GM12878 (cell line): ENCODE measurements at regions not wholly inside any gene's neighbourhood (a gene's known extent, or its start where the extent isn't known, plus 50 kb on each side); places are given as distances from the start of the nearest gene placed in this dataset.
A peak's percentile ranks its signal among the peaks of the same experiment; 100 is the strongest.

Experiments
- ATAC-seq: fragments of 200-7000 bp; cut with Tn5 transposase; 3 replicates; pipeline ENCODE4 v1.9.1; 2020; ENCODE audit warnings: mild to moderate bottlenecking, moderate library complexity
- BruUV-seq: library from RNA; stranded (reverse); fragments of 400-500 nt; replicated peaks from 2 replicates; lab custom pipeline; 2021; lab: Mats Ljungman, UMichigan
- CTCF ChIA-PET: fragments of 300-600 bp; sonication (Branson Sonifier 250); formaldehyde crosslinking; extraction: SDS; loops from one replicate; lab custom pipeline; 2021; ENCODE audit warnings: inconsistent platforms; lab: Yijun Ruan, JAX
- POLR2A ChIA-PET: fragments of 350-600 bp; formaldehyde crosslinking; extraction: SDS; loops from one replicate; lab custom pipeline; 2021; ENCODE audit warnings: inconsistent platforms; lab: Charles Lee
- RAD21 ChIA-PET: fragments of 300-600 bp; sonication (Branson Sonifier 250); formaldehyde crosslinking; loops from one replicate; lab custom pipeline; 2023; ENCODE audit warnings: antibody characterized with exemption; ENCODE audit not compliant: unreplicated experiment; lab: Charles Lee
- SMC1A ChIA-PET: fragments of 300-600 bp; sonication (Branson Sonifier 250); formaldehyde crosslinking; loops from one replicate; lab custom pipeline; 2023; ENCODE audit not compliant: unreplicated experiment, uncharacterized antibody; lab: Charles Lee
- DNase-seq: peaks from one replicate; pipeline ENCODE4 v3.0.0-alpha.2; 2011; ENCODE audit warnings: low read depth, low spot score
- FAIRE-seq: peaks from 3 replicates; lab custom pipeline; 2011; peaks lifted over from hg19 to GRCh38; lab: Jason Lieb, UNC
- H2AFZ ChIP-seq: 2 replicates; pipeline ENCODE4 v1.6.0; 2011; ENCODE audit warnings: low read depth, low read length, control low read depth; ENCODE audit not compliant: control insufficient read depth
- H3K27ac ChIP-seq: 2 replicates; pipeline ENCODE4 v1.5.1; 2011; ENCODE audit warnings: control low read depth; ENCODE audit not compliant: control insufficient read depth, insufficient read depth
- H3K27me3 ChIP-seq, 2 experiments: replicated peaks in 1 of 2; 2 replicates each; pipeline versions ENCODE4 v1.6.0 to v1.6.1; 2011; ENCODE audit warnings: low read length in 1 of 2; ENCODE audit not compliant: control insufficient read depth in 2 of 2, insufficient read depth in 2 of 2
- H3K36me3 ChIP-seq, 2 experiments: 2 replicates each; pipeline ENCODE4 v1.5.1; 2011; ENCODE audit warnings: low read length in 1 of 2; ENCODE audit not compliant: control insufficient read depth in 2 of 2, insufficient read depth in 2 of 2
- H3K4me1 ChIP-seq: 2 replicates; pipeline ENCODE4 v1.6.1; 2011; ENCODE audit warnings: mild to moderate bottlenecking, low read length, moderate library complexity, mixed read lengths; ENCODE audit not compliant: control insufficient read depth, insufficient read depth
- H3K4me2 ChIP-seq: 2 replicates; pipeline ENCODE4 v1.6.0; 2011; ENCODE audit warnings: control low read depth; ENCODE audit not compliant: control insufficient read depth, insufficient read depth
- H3K4me3 ChIP-seq: fragments of 200-600 bp; sonication (generic); 2 replicates; pipeline ENCODE4 v1.5.1; 2016
- H3K79me2 ChIP-seq: 2 replicates; pipeline ENCODE4 v1.6.0; 2011; ENCODE audit warnings: low read length; ENCODE audit not compliant: control insufficient read depth, insufficient read depth
- H3K9ac ChIP-seq: 2 replicates; pipeline ENCODE4 v1.8.0; 2011; ENCODE audit warnings: low read length, control low read depth, mixed read lengths; ENCODE audit not compliant: control insufficient read depth, insufficient read depth
- H3K9me3 ChIP-seq: replicated peaks from 3 replicates; pipeline ENCODE4 v1.5.1; 2011; ENCODE audit warnings: mild to moderate bottlenecking, low read length; ENCODE audit not compliant: control insufficient read depth, insufficient read depth
- H4K20me1 ChIP-seq: 2 replicates; pipeline ENCODE4 v1.6.0; 2011; ENCODE audit not compliant: control insufficient read depth, insufficient read depth
- CBX3 ChIP-seq: fragments of 200-600 bp; sonication (generic); IDR thresholded peaks from 2 replicates; pipeline ENCODE4 v1.6.1; 2016; ENCODE audit warnings: low read depth, borderline replicate concordance
- CEBPB ChIP-seq, 2 experiments: fragments of 150-350 bp in 1 of 2; IDR thresholded peaks; 2 replicates each; pipeline ENCODE4 v1.6.1; 2012 to 2014; ENCODE audit warnings: low read depth in 2 of 2, low read length in 2 of 2, borderline replicate concordance in 1 of 2, inconsistent platforms in 1 of 2
- CEBPZ ChIP-seq: fragments of 150-350 bp; IDR thresholded peaks from 2 replicates; pipeline ENCODE4 v1.6.1; 2016; ENCODE audit warnings: low read depth, low read length
- E2F4 ChIP-seq: IDR thresholded peaks from 2 replicates; pipeline ENCODE4 v1.6.1; 2012; ENCODE audit warnings: low read depth, low read length, improper control_type of control experiment
- EP300 ChIP-seq, 2 experiments: fragments of 150-350 bp in 1 of 2; IDR thresholded peaks; 2 replicates each; pipeline ENCODE4 v1.6.1; 2011 to 2012; ENCODE audit warnings: low read depth in 2 of 2, low read length in 2 of 2, borderline replicate concordance in 1 of 2, improper control_type of control experiment in 1 of 2, inconsistent platforms in 1 of 2; ENCODE audit not compliant: control insufficient read depth in 1 of 2
- RAD21 ChIP-seq: IDR thresholded peaks from 2 replicates; pipeline ENCODE4 v1.6.1; 2011; ENCODE audit warnings: mild to moderate bottlenecking, low read depth, low read length, moderate library complexity; ENCODE audit not compliant: insufficient read depth
- REST ChIP-seq: IDR thresholded peaks from 2 replicates; pipeline ENCODE4 v1.6.1; 2012; ENCODE audit warnings: mild to moderate bottlenecking, low read depth, low read length
- SRF ChIP-seq, 2 experiments: IDR thresholded peaks; 2 replicates each; pipeline ENCODE4 v1.6.1; 2011; ENCODE audit warnings: low read depth in 2 of 2, low read length in 2 of 2, mild to moderate bottlenecking in 1 of 2, moderate library complexity in 1 of 2
- YBX1 ChIP-seq: fragments of 450-650 bp; IDR thresholded peaks from 2 replicates; pipeline ENCODE4 v1.6.1; 2016; ENCODE audit warnings: antibody characterized with exemption
- ZNF592 ChIP-seq: fragments of 450-650 bp; IDR thresholded peaks from 2 replicates; pipeline ENCODE4 v1.6.1; 2017; ENCODE audit warnings: mild to moderate bottlenecking, moderate library complexity
- WGBS: methylation state at CpG from one replicate; pipeline ENCODE4 v1.1.6; 2016; ENCODE audit warnings: low lambda C conversion rate; ENCODE audit not compliant: insufficient replicate concordance, insufficient coverage; ENCODE audit errors: missing lambda C conversion rate; 5-methylcytosine and 5-hydroxymethylcytosine counted together
- in situ Hi-C: fragments of 300-500 bp; cut with MboI; formaldehyde crosslinking; loops from 9 replicates; pipeline ENCODE4 v1.14.3; 2018; ENCODE audit warnings: mixed read lengths
- intact Hi-C: fragments of 100-400 bp; cut with micrococcal nuclease; formaldehyde crosslinking; loops from one replicate; pipeline ENCODE4 v1.14.2; 2022; ENCODE audit not compliant: unreplicated experiment

- TF ChIP-seq ZNF592 (no peak), REST (no peak), EP300 (IDR thresholded peaks at IDR 0.05; ENCODE audit: borderline replicate concordance in 1 of 2, control insufficient read depth in 1 of 2, low read depth in 2 of 2, low read length in 2 of 2) (no peak), SRF (IDR thresholded peaks at IDR 0.05; ENCODE audit: low read depth in 2 of 2, low read length in 2 of 2) (no peak)
These were observed 261.5 kb downstream of the C6orf118 start (continued) for GRCh38 chr6:165047952-165048351.

GRCh38 chr6:165045631-165046030 lies 263.8 kb downstream of the C6orf118 start:
- Histone ChIP-seq H3K36me3 (no peaks in the 10 kb centered on the region), H2AFZ (no peak overlapping the region), H3K9me3 (no peaks in the 10 kb centered on the region), H4K20me1 (no peaks in the 10 kb centered on the region), H3K4me2 (no peak overlapping the region), H3K4me1 (no peaks in the 10 kb centered on the region), H3K4me3 (no peak overlapping the region), H3K9ac (no peak overlapping the region), H3K27ac (no peak overlapping the region), H3K27me3 (no peaks in the 10 kb centered on the region), H3K79me2 (no peaks in the 10 kb centered on the region)
- DNase-seq (no peak), ATAC-seq (no peak), FAIRE-seq (peak; percentile 27)
- RAD21 ChIA-PET = no interaction called here
- in situ Hi-C loops = no loop called here
- SMC1A ChIA-PET = no interaction called here
- 6% methylated on average over 2 of the region's 2 CpGs for WGBS
- intact Hi-C loops = no loop called here
- POLR2A ChIA-PET = no interaction called here
- CTCF ChIA-PET = no interaction called here
- no TSS peak for BruUV-seq
- no peak for TF ChIP-seq YBX1
- TF ChIP-seq E2F4 = no peak
- no peak for TF ChIP-seq CBX3
- TF ChIP-seq RAD21 = no peak
- TF ChIP-seq CEBPB (IDR thresholded peaks at IDR 0.05; ENCODE audit: borderline replicate concordance in 1 of 2, low read depth in 2 of 2, low read length in 2 of 2) = no peak
- no peak for TF ChIP-seq CEBPZ
